ENCODE measurements at regions not wholly inside any gene's neighbourhood (a gene's known extent, or its start where the extent isn't known, plus 50 kb on each side); places are given as distances from the start of the nearest gene placed in this dataset.
"Not testable (repeated sequence)": the region's sequence is repeated elsewhere in the genome, so short reads cannot be mapped to it uniquely, and the experiment has no call there.

- no peak overlapping the region for H3K27ac ChIP-seq
- no peak for TF ChIP-seq CTCF (conservative IDR thresholded peaks at IDR 0.05)
Measured at GRCh38 chr5:130643321-130643720, 521.7 kb downstream of the HINT1 start.

DNA sequence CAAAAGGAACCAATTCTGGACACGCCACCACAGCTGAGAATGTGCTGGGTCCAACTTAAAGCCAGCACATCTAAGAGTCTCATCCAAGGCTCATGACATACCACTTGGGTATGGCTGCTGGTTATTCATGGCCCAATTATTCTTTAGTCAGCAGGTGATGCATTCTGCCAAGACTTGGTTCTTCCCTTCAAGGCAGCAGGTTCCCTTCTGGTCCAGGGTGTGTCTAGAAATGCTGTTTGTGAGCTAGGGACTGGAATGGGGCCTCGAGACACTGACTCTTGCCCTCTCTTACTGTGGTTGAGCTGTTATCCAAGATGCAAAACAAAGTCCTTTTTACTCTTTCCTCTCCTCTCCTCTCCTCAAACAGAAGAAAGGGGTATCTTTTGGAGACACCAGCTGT is 522.6 kb downstream of the HINT1 start:
- no peak for TF ChIP-seq CTCF (conservative IDR thresholded peaks at IDR 0.05)
- no peak overlapping the region for H3K27ac ChIP-seq

DNA sequence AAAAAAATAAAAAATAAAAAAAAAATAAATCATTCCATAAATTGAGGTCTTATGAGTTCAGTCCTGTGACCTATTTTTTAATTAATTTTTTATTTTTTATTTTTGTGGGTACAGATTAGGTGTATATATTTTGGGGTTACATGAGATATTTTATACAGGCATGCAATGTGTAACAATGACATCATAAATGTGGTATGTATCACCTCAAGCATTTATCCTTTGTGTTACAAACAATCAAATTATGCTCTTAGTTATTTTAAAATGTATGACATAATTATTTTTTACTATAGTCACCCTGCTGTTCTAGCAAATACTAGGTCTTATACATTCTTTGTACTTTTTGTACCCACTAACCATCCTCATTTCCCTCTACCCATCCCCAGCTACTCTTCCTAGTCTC is 537.9 kb downstream of the HINT1 start:
- no peak overlapping the region for H3K27ac ChIP-seq
- TF ChIP-seq CTCF (conservative IDR thresholded peaks at IDR 0.05): no peak

- no peak for TF ChIP-seq CTCF (conservative IDR thresholded peaks at IDR 0.05)
- H3K27ac ChIP-seq: no peak overlapping the region
Measured at GRCh38 chr5:130624805-130625204, 540.3 kb downstream of the HINT1 start.

DNA sequence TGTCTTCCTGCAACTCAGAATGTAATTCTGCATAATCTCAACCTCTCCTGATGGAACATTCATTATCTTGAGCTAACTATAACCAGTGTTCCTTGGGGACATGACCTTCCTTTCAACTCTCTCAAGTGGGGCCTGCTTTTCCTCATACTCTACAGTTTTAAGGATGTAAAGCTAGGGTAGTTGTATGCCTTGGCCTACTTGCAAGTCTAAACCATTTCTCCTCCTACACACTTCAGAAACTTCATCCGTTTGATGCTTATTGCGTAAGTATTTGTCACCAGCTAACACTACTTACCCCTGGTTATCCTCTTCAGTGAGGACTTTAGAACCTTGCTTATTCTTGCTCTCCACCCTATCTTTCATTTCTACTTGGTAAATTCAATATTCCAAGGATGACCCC is 548.9 kb downstream of the HINT1 start:
- no peak overlapping the region for H3K27ac ChIP-seq
- TF ChIP-seq CTCF (conservative IDR thresholded peaks at IDR 0.05): no peak

DNA sequence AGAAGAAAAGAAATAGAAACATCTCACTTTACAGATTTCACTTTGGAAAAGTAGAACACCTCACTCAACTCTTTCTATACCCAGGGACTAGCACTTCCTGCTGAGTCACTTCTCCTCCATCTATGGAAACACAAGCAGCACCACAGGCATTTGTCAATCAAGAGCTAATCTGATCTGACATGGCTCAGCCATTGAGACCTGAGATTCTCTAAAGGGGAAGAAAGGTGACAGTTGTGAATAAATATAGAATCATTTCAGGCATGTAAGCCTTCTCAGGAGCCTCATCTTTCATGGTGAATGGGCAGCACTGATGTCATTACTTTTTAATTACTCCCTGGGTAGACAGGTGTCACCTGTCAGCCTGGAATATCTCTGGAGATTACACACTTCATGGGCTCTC is 559.8 kb downstream of the HINT1 start:
- no peak overlapping the region for H3K27ac ChIP-seq
- TF ChIP-seq CTCF (conservative IDR thresholded peaks at IDR 0.05): no peak

GRCh38 chr5:130596647-130597046 is 568.4 kb downstream of the HINT1 start:
- not testable (repeated sequence) for H3K27ac ChIP-seq

DNA sequence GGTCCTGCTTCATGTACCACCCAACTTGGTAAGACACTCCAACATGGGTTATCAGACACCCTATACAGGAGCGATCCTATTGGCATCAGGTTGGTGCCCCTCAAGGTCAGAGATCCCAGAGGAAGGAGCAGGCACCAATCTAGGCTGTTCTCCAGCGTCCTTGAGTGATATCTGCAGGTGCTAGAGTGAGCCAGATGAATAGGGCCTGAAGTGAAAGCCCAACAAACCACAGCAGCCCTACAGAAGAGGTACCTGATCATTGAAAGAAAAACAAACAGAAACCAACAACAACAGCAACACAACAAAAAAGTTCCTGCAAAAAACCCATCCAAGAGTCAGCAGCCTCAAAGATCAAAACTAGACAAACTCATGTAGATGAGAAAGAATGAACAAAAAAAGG is 584.8 kb downstream of the HINT1 start:
- no peak for TF ChIP-seq CTCF (conservative IDR thresholded peaks at IDR 0.05)
- no peak overlapping the region for H3K27ac ChIP-seq

Measured in VCaP (cell line).